ENCODE measurements at regions not wholly inside any gene's neighbourhood (a gene's known extent, or its start where the extent isn't known, plus 50 kb on each side); places are given as distances from the start of the nearest gene placed in this dataset.
A peak's percentile ranks its signal among the peaks of the same experiment; 100 is the strongest.
"Not testable (repeated sequence)": the region's sequence is repeated elsewhere in the genome, so short reads cannot be mapped to it uniquely, and the experiment has no call there.

DNA sequence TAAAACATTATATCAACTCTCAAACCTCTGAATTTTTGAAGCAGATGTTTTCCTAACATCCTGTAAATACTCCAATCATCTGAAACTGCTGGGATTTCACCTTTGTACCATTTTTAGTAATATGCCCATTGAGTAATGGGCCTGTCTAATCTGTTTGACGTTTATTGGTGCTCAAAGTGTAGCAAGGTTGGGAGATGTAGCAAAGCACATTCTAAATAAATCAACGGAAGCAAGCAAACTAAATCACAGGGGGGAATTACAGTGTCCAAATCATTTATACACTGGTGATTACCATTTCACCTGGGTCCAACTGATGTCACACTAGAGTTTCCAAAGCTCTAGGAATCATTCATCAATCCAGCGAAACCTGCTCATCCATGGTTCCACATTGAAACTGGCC lies 518.7 kb upstream of the TBL1XR1 start:
- H3K9me3 ChIP-seq (ENCODE audit: low read depth, low read length), result no peaks in the 10 kb centered on the region
- H3K9ac ChIP-seq (ENCODE audit: insufficient read length), result no peak overlapping the region
- H3K4me3 ChIP-seq, result no peak overlapping the region
- no peak overlapping the region for H3K27ac ChIP-seq
- H3K36me3 ChIP-seq (ENCODE audit: insufficient read depth, low read length), result no peaks in the 10 kb centered on the region
- TF ChIP-seq EZH2 (IDR thresholded peaks at IDR 0.05) (no peak), POLR2AphosphoS5 (IDR thresholded peaks at IDR 0.05; ENCODE audit: borderline replicate concordance, low read depth, low read length) (no peak), FOXP2 (optimal IDR thresholded peaks at IDR 0.05; ENCODE audit: control extremely low read depth, extremely low read length, insufficient read depth) (no peak)
- no peak for DNase-seq (ENCODE audit: low read depth, low spot score)

GRCh38 chr3:177720927-177721326 lies 523.6 kb upstream of the TBL1XR1 start:
- H3K9me3 ChIP-seq (ENCODE audit: low read depth, low read length); H3K9ac ChIP-seq (ENCODE audit: insufficient read length); H3K4me3 ChIP-seq; DNase-seq (ENCODE audit: low read depth, low spot score); H3K27ac ChIP-seq; H3K36me3 ChIP-seq (ENCODE audit: insufficient read depth, low read length): not testable (repeated sequence)

- Histone ChIP-seq H3K4me3 (no peak overlapping the region), H3K27ac (peak overlapping the region; percentile 52), H3K36me3 (ENCODE audit: insufficient read depth, low read length) (no peaks in the 10 kb centered on the region), H3K9me3 (ENCODE audit: low read depth, low read length) (no peaks in the 10 kb centered on the region), H3K9ac (ENCODE audit: insufficient read length) (no peak overlapping the region)
- no peak for TF ChIP-seq FOXP2 (optimal IDR thresholded peaks at IDR 0.05; ENCODE audit: control extremely low read depth, extremely low read length, insufficient read depth)
- TF ChIP-seq POLR2AphosphoS5 (IDR thresholded peaks at IDR 0.05; ENCODE audit: borderline replicate concordance, low read depth, low read length), result no peak
- TF ChIP-seq EZH2 (IDR thresholded peaks at IDR 0.05), result no peak
- no peak for DNase-seq (ENCODE audit: low read depth, low spot score)
Observed at GRCh38 chr3:177721864-177722785, 524.8 kb upstream of the TBL1XR1 start.

GRCh38 chr3:177724020-177724638 lies 526.8 kb upstream of the TBL1XR1 start:
- no peaks in the 10 kb centered on the region for H3K9me3 ChIP-seq (ENCODE audit: low read depth, low read length)
- H3K4me3 ChIP-seq, result no peak overlapping the region; the same call in 1 of the 2 replicates
- peak overlapping the region; percentile 1; the same call in 1 of the 2 replicates for H3K27ac ChIP-seq
- DNase-seq (ENCODE audit: low read depth, low spot score), result no peak
- no peak for TF ChIP-seq FOXP2 (optimal IDR thresholded peaks at IDR 0.05; ENCODE audit: control extremely low read depth, extremely low read length, insufficient read depth)
- no peak for TF ChIP-seq EZH2 (IDR thresholded peaks at IDR 0.05)
- TF ChIP-seq POLR2AphosphoS5 (IDR thresholded peaks at IDR 0.05; ENCODE audit: borderline replicate concordance, low read depth, low read length), result no peak
- no peaks in the 10 kb centered on the region for H3K36me3 ChIP-seq (ENCODE audit: insufficient read depth, low read length)
- H3K9ac ChIP-seq (ENCODE audit: insufficient read length), result no peak overlapping the region

- Histone ChIP-seq H3K36me3 (ENCODE audit: insufficient read depth, low read length) (no peaks in the 10 kb centered on the region), H3K27ac (no peak overlapping the region), H3K9ac (ENCODE audit: insufficient read length) (no peak overlapping the region), H3K4me3 (no peak overlapping the region), H3K9me3 (ENCODE audit: low read depth, low read length) (no peaks in the 10 kb centered on the region)
- no peak for DNase-seq (ENCODE audit: low read depth, low spot score)
- TF ChIP-seq POLR2AphosphoS5 (IDR thresholded peaks at IDR 0.05; ENCODE audit: borderline replicate concordance, low read depth, low read length), result no peak
- no peak for TF ChIP-seq EZH2 (IDR thresholded peaks at IDR 0.05)
- no peak for TF ChIP-seq FOXP2 (optimal IDR thresholded peaks at IDR 0.05; ENCODE audit: control extremely low read depth, extremely low read length, insufficient read depth)
Observed at GRCh38 chr3:177725165-177725564, 527.9 kb upstream of the TBL1XR1 start.

- TF ChIP-seq FOXP2 (optimal IDR thresholded peaks at IDR 0.05; ENCODE audit: control extremely low read depth, extremely low read length, insufficient read depth) (no peak), POLR2AphosphoS5 (IDR thresholded peaks at IDR 0.05; ENCODE audit: borderline replicate concordance, low read depth, low read length) (no peak), EZH2 (IDR thresholded peaks at IDR 0.05) (no peak)
- no peaks in the 10 kb centered on the region for H3K36me3 ChIP-seq (ENCODE audit: insufficient read depth, low read length)
- H3K9me3 ChIP-seq (ENCODE audit: low read depth, low read length), result no peaks in the 10 kb centered on the region
- DNase-seq (ENCODE audit: low read depth, low spot score), result no peak
- H3K27ac ChIP-seq, result no peak overlapping the region
- no peak overlapping the region for H3K9ac ChIP-seq (ENCODE audit: insufficient read length)
- H3K4me3 ChIP-seq, result no peak overlapping the region
Observed at GRCh38 chr3:177726807-177727206, 529.5 kb upstream of the TBL1XR1 start.

GRCh38 chr3:177729956-177730681 lies 532.8 kb upstream of the TBL1XR1 start:
- H3K9me3 ChIP-seq (ENCODE audit: low read depth, low read length), result no peaks in the 10 kb centered on the region
- no peak overlapping the region for H3K4me3 ChIP-seq
- H3K9ac ChIP-seq (ENCODE audit: insufficient read length), result peak overlapping the region; percentile 2
- DNase-seq (ENCODE audit: low read depth, low spot score), result no peak
- H3K27ac ChIP-seq, result peak overlapping the region; percentile 60
- no peak for TF ChIP-seq EZH2 (IDR thresholded peaks at IDR 0.05)
- no peak for TF ChIP-seq POLR2AphosphoS5 (IDR thresholded peaks at IDR 0.05; ENCODE audit: borderline replicate concordance, low read depth, low read length)
- TF ChIP-seq FOXP2 (optimal IDR thresholded peaks at IDR 0.05; ENCODE audit: control extremely low read depth, extremely low read length, insufficient read depth), result no peak
- H3K36me3 ChIP-seq (ENCODE audit: insufficient read depth, low read length), result no peaks in the 10 kb centered on the region

DNA sequence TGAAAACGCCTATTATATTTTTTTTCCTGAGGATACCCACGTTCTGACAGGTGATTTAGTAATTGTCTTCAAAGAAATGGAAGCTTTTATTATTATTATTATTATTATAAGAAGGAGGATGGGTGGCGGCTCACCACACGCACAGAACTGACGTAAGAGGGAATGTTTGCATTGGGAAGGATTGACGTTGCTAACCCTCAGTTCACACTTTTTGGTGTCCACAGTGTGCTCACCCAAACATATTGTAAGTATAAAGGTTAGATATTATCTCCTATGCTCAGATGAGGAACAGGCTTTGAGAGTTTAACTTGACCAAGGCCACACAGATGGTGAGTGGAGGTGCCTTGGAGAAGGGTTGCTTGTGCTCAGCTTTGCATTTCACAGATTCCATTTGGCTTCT lies 533.5 kb upstream of the TBL1XR1 start:
- Histone ChIP-seq H3K27ac (no peak overlapping the region), H3K4me3 (no peak overlapping the region), H3K9me3 (ENCODE audit: low read depth, low read length) (no peaks in the 10 kb centered on the region), H3K9ac (ENCODE audit: insufficient read length) (no peak overlapping the region), H3K36me3 (ENCODE audit: insufficient read depth, low read length) (no peaks in the 10 kb centered on the region)
- DNase-seq (ENCODE audit: low read depth, low spot score), result no peak
- no peak for TF ChIP-seq POLR2AphosphoS5 (IDR thresholded peaks at IDR 0.05; ENCODE audit: borderline replicate concordance, low read depth, low read length)
- TF ChIP-seq FOXP2 (optimal IDR thresholded peaks at IDR 0.05; ENCODE audit: control extremely low read depth, extremely low read length, insufficient read depth), result no peak
- no peak for TF ChIP-seq EZH2 (IDR thresholded peaks at IDR 0.05)

Data from SK-N-MC (cell line).